Neuronal stem cell (in vitro differentiated cells): ENCODE measurements at regions not wholly inside any gene's neighbourhood (a gene's known extent, or its start where the extent isn't known, plus 50 kb on each side); places are given as distances from the start of the nearest gene placed in this dataset.
A peak's percentile ranks its signal among the peaks of the same experiment; 100 is the strongest.

Experiments used
- DNase-seq: peaks from one replicate; pipeline ENCODE4 v3.0.0-alpha.2; 2013; ENCODE audit warnings: low spot score
- H2AFZ ChIP-seq: one replicate; pipeline ENCODE4 v1.6.1; 2013; ENCODE audit warnings: mild to moderate bottlenecking, low read length, inconsistent platforms
- H2AK5ac ChIP-seq: 2 replicates; pipeline ENCODE4 v1.6.1; 2013; ENCODE audit warnings: low read depth, mild to moderate bottlenecking, inconsistent platforms, low read length, moderate library complexity, mixed read lengths
- H2BK120ac ChIP-seq: 2 replicates; pipeline ENCODE4 v1.6.1; 2013; ENCODE audit warnings: low read depth, mild to moderate bottlenecking, inconsistent platforms, low read length, moderate library complexity, mixed read lengths
- H2BK12ac ChIP-seq: one replicate; pipeline ENCODE4 v1.6.1; 2013; ENCODE audit warnings: low read length, inconsistent platforms
- H2BK15ac ChIP-seq: 2 replicates; pipeline ENCODE4 v1.6.1; 2013; ENCODE audit warnings: mild to moderate bottlenecking, low read length, inconsistent platforms, mixed read lengths
- H2BK5ac ChIP-seq: one replicate; pipeline ENCODE4 v1.6.1; 2013; ENCODE audit warnings: inconsistent platforms, mild to moderate bottlenecking, low read length, moderate library complexity
- H3K14ac ChIP-seq: one replicate; pipeline ENCODE4 v1.6.1; 2013; ENCODE audit warnings: low read length, inconsistent platforms
- H3K18ac ChIP-seq: 2 replicates; pipeline ENCODE4 v1.6.1; 2013; ENCODE audit warnings: low read length, inconsistent platforms
- H3K23ac ChIP-seq: 2 replicates; pipeline ENCODE4 v1.6.1; 2013; ENCODE audit warnings: low read depth, mild to moderate bottlenecking, mixed read lengths, low read length, inconsistent platforms; ENCODE audit not compliant: poor library complexity
- H3K27ac ChIP-seq: replicated peaks from 3 replicates; pipeline ENCODE4 v1.5.1; 2013; ENCODE audit warnings: low read length, inconsistent platforms
- H3K27me3 ChIP-seq, 3 experiments: 2 replicates each; pipeline ENCODE4 v1.6.1; 2013; ENCODE audit warnings: low read length in 3 of 3, mild to moderate bottlenecking in 2 of 3, inconsistent platforms in 1 of 3, low read depth in 1 of 3, mixed read lengths in 1 of 3, moderate library complexity in 1 of 3; ENCODE audit not compliant: control insufficient read depth in 3 of 3, insufficient read depth in 3 of 3
- H3K36me3 ChIP-seq, 2 donors: replicated peaks in 1 of 2; 2 replicates each; pipeline ENCODE4 v1.6.1; 2013; ENCODE audit warnings: low read length in 2 of 2; ENCODE audit not compliant: control insufficient read depth in 2 of 2, insufficient read depth in 2 of 2
- H3K4ac ChIP-seq: 2 replicates; pipeline ENCODE4 v1.6.1; 2013; ENCODE audit warnings: inconsistent platforms, mild to moderate bottlenecking, low read length, moderate library complexity
- H3K4me1 ChIP-seq, 2 donors: 1 replicate in 1 of 2; 2 replicates in 1 of 2; pipeline ENCODE4 v1.6.1; 2013; ENCODE audit warnings: low read length in 2 of 2, low read depth in 1 of 2; ENCODE audit not compliant: control insufficient read depth in 2 of 2, insufficient read depth in 1 of 2
- H3K4me2 ChIP-seq: one replicate; pipeline ENCODE4 v1.6.1; 2013; ENCODE audit warnings: mild to moderate bottlenecking, low read length, inconsistent platforms; ENCODE audit not compliant: insufficient read depth, poor library complexity, severe bottlenecking
- H3K4me3 ChIP-seq, 2 donors: 2 replicates each; pipeline ENCODE4 v1.5.1; 2013; ENCODE audit warnings: low read length in 2 of 2, mild to moderate bottlenecking in 2 of 2, inconsistent platforms in 1 of 2, moderate library complexity in 1 of 2
- H3K79me1 ChIP-seq: one replicate; pipeline ENCODE4 v1.6.1; 2013; ENCODE audit warnings: low read depth, mild to moderate bottlenecking, inconsistent platforms, low read length, moderate library complexity
- H3K9ac ChIP-seq: one replicate; pipeline ENCODE4 v1.6.1; 2013; ENCODE audit warnings: mild to moderate bottlenecking, low read depth, low read length, inconsistent platforms; ENCODE audit not compliant: poor library complexity
- H3K9me3 ChIP-seq, 2 donors: replicated peaks in 1 of 2; 2 replicates each; pipeline versions ENCODE3 to v1.6.1; 2013; ENCODE audit warnings: low read length in 2 of 2, mild to moderate bottlenecking in 2 of 2, inconsistent platforms in 1 of 2, low read depth in 1 of 2, mixed read lengths in 1 of 2, moderate library complexity in 1 of 2; ENCODE audit not compliant: control insufficient read depth in 2 of 2, insufficient read depth in 1 of 2
- H4K8ac ChIP-seq: one replicate; pipeline ENCODE4 v1.6.1; 2013; ENCODE audit warnings: low read depth, mild to moderate bottlenecking, inconsistent platforms, low read length, moderate library complexity
- H4K91ac ChIP-seq: one replicate; pipeline ENCODE4 v1.6.1; 2013; ENCODE audit warnings: low read length, low read depth, mild to moderate bottlenecking, inconsistent platforms; ENCODE audit not compliant: poor library complexity
- WGBS, 2 donors: extraction: QIAGEN DNeasy Blood & Tissue Kit; methylation state at CpG; one replicate each; pipeline ENCODE4 v1.1.7; 2013; ENCODE audit warnings: missing lambda C conversion rate in 2 of 2, mixed read lengths in 1 of 2; ENCODE audit not compliant: insufficient read length in 2 of 2, insufficient replicate concordance in 1 of 2; ENCODE audit errors: extremely low coverage in 2 of 2; 5-methylcytosine and 5-hydroxymethylcytosine counted together

GRCh38 chr1:58395355-58395754 lies 151.2 kb downstream of the OMA1 start:
- H2BK5ac ChIP-seq: no peak overlapping the region
- no peak for DNase-seq
- no CpG with 5 or more reads among the region's 2 CpGs for WGBS, 2 donors
- H3K23ac ChIP-seq: no peak overlapping the region
- no peak overlapping the region for H3K4ac ChIP-seq
- no peak overlapping the region for H2BK120ac ChIP-seq
- no peaks in the 10 kb centered on the region for H3K79me1 ChIP-seq
- no peaks in the 10 kb centered on the region for H3K36me3 ChIP-seq
- H3K9me3 ChIP-seq: no peaks in the 10 kb centered on the region
- H3K14ac ChIP-seq: no peak overlapping the region
- peak overlapping the region; percentile 44 for H2AFZ ChIP-seq
- no peak overlapping the region for H2BK15ac ChIP-seq
- no peak overlapping the region for H4K8ac ChIP-seq
- peaks cover 18 to 22% of the 10 kb centered on the region in 2 donors for H3K4me1 ChIP-seq
- peak overlapping the region; percentile 66 for H3K27ac ChIP-seq
- no peak overlapping the region for H2BK12ac ChIP-seq
- H3K27me3 ChIP-seq: no peaks in the 10 kb centered on the region
- H3K4me2 ChIP-seq: no peak overlapping the region
- no peak overlapping the region for H3K4me3 ChIP-seq
- no peak overlapping the region for H2AK5ac ChIP-seq
- no peak overlapping the region for H3K9ac ChIP-seq
- H3K18ac ChIP-seq: no peak overlapping the region
- no peak overlapping the region for H4K91ac ChIP-seq

GRCh38 chr1:58392083-58392482 lies 154.4 kb downstream of the OMA1 start:
- Histone ChIP-seq H3K9me3 (no peaks in the 10 kb centered on the region), H4K8ac (no peak overlapping the region), H3K79me1 (no peaks in the 10 kb centered on the region), H3K36me3 (no peaks in the 10 kb centered on the region), H2AFZ (no peak overlapping the region), H2AK5ac (no peak overlapping the region), H3K27ac (no peak overlapping the region), H3K4me2 (no peak overlapping the region), H3K4ac (no peak overlapping the region), H2BK15ac (no peak overlapping the region), H3K23ac (no peak overlapping the region), H3K9ac (no peak overlapping the region), H3K27me3 (no peaks in the 10 kb centered on the region), H4K91ac (no peak overlapping the region), H3K14ac (no peak overlapping the region), H3K4me3 (no peak overlapping the region), H2BK5ac (no peak overlapping the region), H3K18ac (no peak overlapping the region), H3K4me1 (peaks cover 15 to 19% of the 10 kb centered on the region in 2 donors), H2BK120ac (no peak overlapping the region), H2BK12ac (no peak overlapping the region)
- DNase-seq: no peak
- WGBS, 2 donors: no CpG with 5 or more reads among the region's 6 CpGs

- Histone ChIP-seq H3K27ac (no peak overlapping the region), H3K23ac (no peak overlapping the region), H2BK5ac (no peak overlapping the region), H4K91ac (no peak overlapping the region), H3K27me3 (no peaks in the 10 kb centered on the region), H2BK120ac (no peak overlapping the region), H3K18ac (no peak overlapping the region), H4K8ac (no peak overlapping the region), H3K9ac (no peak overlapping the region), H3K4me2 (no peak overlapping the region), H2AK5ac (no peak overlapping the region), H3K4me3 (no peak overlapping the region), H2BK15ac (no peak overlapping the region), H2BK12ac (no peak overlapping the region), H3K4me1 (peaks cover 14 to 17% of the 10 kb centered on the region in 2 donors), H3K4ac (no peak overlapping the region), H3K9me3 (no peaks in the 10 kb centered on the region), H3K79me1 (no peaks in the 10 kb centered on the region), H2AFZ (no peak overlapping the region), H3K36me3 (no peaks in the 10 kb centered on the region), H3K14ac (no peak overlapping the region)
- no peak for DNase-seq
- WGBS, 2 donors: no CpG with 5 or more reads among the region's 3 CpGs
These were observed 155.0 kb downstream of the OMA1 start for GRCh38 chr1:58391514-58391913.

GRCh38 chr1:58391056-58391455 lies 155.5 kb downstream of the OMA1 start:
- Histone ChIP-seq H2AK5ac (no peak overlapping the region), H3K79me1 (no peaks in the 10 kb centered on the region), H3K27ac (no peak overlapping the region), H2BK12ac (no peak overlapping the region), H3K4me3 (no peak overlapping the region), H3K27me3 (no peaks in the 10 kb centered on the region), H2BK5ac (no peak overlapping the region), H2AFZ (no peak overlapping the region), H3K4me1 (peaks cover 13 to 14% of the 10 kb centered on the region in 2 donors), H3K14ac (no peak overlapping the region), H3K4ac (no peak overlapping the region), H3K4me2 (no peak overlapping the region), H3K36me3 (no peaks in the 10 kb centered on the region), H3K9ac (no peak overlapping the region), H4K8ac (no peak overlapping the region), H2BK15ac (no peak overlapping the region), H3K18ac (no peak overlapping the region), H4K91ac (no peak overlapping the region), H2BK120ac (no peak overlapping the region), H3K23ac (no peak overlapping the region), H3K9me3 (no peaks in the 10 kb centered on the region)
- WGBS, 2 donors: no CpG with 5 or more reads among the region's 5 CpGs
- no peak for DNase-seq
